Stimulated activated CD4-positive, alpha-beta T cell treated with anti-CD3 and anti-CD28 coated beads, TNF-alpha, amount 100 ng/mL, for 4 hours (primary cell): ENCODE measurements at regions not wholly inside any gene's neighbourhood (a gene's known extent, or its start where the extent isn't known, plus 50 kb on each side); places are given as distances from the start of the nearest gene placed in this dataset.
"Not testable (repeated sequence)": the region's sequence is repeated elsewhere in the genome, so short reads cannot be mapped to it uniquely, and the experiment has no call there.

Source experiments
- DNase-seq, 3 experiments: peaks; one replicate each; pipeline ENCODE4 v3.0.0-alpha.2; 2020; ENCODE audit warnings: low read depth in 3 of 3

DNA sequence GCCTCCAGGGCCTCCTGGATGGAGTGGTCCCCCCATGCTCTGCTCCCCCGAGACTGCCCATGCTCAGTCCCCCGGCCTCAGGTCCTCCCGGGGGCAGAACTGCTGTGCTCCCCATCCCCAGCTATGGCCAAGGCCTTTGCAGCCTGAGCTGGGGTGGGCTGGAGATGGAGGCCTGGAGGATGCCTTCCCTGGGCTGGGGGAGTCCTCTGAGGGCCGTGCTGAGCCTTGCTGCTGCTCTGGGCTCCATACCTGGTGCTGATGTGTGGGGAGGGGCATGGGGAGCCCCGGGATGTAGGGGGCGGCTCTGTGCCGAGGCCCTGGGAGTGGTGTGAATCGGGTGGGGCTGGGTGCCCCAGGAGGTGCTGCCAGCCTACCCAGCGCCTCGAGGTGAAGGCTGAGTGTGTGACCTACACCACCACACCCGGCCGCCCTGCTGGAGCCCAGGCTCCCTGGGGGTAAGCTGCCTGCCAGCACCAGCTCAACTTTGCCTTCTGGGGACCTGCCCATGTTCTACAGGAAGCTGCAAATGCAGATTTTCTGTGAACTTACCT is 109.5 kb downstream of the UNCX start:
- DNase-seq, result no peak

DNA sequence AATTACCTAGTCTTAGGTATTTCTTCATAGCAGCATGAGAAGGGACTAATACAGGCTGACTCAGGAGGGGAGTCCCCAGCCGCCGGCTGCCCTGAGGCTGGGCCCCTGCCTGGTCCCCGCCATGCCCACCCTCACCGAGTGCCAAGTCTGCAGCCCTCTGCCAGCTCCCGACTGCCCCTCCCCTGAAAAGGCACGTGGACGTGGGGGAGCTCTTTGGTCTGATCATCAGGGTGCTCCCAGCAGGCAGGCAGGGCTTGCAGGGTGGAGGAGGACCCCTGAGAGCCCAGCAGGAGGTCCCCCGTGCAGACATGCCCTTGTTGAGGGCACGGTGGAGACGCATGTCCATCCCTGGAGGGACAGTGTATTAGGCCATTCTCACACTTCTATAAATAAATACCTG is 110.9 kb downstream of the UNCX start:
- DNase-seq, result no peak

DNA sequence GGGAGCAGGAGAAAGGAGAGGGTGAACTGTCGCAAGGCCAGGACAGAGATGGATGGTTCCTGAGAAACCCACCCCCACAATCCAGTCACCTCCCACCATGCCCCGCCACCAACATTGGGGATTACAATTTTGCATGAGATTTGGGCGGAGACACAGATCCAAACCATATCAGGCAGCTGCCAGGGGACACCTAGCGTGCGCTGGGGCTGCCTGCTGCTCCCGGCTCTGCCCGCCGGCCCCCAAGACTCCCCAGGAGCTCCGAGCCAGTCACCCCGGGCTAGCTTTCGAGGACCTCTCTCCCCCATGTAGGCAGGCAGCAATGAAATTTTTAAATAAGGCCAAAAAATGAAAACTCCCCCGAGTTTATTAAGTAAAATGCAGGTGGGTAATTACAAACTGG is 111.7 kb downstream of the UNCX start:
- no peak for DNase-seq

DNA sequence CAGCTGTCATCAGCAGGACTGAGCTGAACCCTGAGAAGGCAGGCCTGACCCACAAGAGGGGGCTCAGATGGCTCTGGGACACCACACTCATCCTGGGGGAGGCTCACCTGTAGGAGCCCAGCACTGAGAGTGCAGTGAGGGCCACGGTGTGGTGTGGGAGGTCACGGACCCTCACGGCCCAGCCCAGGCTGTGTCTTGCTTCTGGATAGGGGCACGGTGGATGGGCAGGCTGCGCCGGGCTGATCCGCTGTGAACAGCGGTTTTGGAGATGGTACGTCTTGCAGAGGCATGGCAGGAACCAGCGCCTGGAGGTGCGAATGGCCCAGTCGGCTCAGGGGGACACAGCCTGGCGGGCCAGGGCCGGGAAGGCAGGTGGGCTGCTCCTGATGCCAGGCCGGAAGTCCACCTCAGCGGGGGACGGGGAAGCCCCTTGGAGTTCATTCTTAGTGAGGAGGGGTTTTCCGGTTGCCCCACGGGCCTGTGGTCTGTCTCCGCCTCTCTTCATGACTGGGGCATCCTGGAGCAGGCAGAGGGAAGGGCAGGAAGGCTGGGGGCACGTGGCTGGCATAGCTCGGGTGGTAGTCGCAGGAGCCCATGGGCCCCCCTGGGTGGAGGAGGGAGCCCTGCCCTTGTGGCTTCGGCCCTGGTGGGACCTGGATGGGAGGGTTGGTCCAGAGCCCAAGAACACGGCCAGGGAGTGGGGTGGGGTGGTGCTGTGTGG is 112.5 kb downstream of the UNCX start:
- DNase-seq, result no peak

DNA sequence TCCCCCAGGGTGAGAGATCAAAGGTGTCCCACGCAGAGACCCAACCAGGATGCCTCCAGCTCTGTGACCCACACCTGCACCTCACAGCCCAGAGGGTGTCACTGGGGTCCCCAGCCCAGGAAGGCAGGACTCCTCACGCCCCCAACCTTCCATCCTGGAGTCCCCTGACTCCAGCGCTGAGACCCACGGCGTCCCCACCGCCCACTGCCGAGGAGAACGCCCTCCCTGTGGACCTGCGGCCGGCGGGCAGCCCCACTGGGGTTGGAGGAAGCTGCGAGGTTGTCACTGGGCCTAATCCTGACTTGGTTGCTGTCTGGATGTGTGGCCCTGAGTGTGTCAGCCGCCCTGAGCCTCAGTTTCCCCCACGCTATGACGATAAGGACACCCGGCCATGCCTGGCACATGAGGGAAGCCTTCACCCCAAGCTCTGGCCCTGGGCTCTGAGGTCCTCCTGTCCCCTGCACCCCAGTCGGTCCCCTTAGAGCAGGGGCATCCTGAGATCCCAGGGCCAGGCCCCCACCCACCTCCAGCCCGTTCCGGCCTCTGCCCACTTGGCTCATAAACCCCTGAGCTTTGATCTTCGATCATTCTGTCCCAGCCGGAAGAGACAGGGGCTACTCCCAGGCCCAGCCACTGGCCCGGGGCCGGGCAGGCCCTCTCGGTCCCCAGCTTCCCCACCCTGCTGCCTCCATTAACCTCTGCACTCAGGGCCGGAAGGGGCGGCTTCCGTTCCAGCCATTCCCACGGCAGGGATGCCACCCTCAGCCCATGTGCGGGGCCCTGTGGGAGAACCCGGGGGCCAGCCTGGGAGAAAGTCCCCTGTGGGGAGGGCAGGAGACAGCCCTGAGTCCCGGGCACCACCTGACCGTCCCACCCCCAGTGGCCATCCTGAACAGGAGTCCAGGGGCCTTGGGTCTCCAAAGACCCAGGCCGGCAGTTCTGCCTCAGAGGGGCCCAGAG is 113.2 kb downstream of the MICALL2 start:
- no peak for DNase-seq

DNA sequence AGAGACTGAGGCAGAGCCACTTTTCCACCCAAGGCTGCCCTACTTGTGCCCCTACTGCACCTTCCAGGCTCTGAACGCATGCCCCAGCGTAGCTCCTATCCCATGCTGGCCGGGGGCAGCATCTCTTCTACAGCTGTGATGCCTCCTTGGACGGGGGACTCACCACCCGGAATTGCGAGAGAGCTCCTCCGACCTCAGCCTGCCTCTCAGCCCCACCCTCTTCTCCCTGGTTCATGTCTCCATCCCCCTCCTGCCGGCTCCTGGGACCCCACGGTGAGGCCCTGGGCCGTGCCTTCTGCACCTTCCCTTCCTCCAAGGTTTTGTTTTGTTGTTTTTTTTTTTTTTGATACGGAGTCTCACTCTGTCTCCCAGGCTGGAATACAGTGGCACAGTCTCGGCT is 112.4 kb downstream of the MICALL2 start:
- DNase-seq, result no peak

DNA sequence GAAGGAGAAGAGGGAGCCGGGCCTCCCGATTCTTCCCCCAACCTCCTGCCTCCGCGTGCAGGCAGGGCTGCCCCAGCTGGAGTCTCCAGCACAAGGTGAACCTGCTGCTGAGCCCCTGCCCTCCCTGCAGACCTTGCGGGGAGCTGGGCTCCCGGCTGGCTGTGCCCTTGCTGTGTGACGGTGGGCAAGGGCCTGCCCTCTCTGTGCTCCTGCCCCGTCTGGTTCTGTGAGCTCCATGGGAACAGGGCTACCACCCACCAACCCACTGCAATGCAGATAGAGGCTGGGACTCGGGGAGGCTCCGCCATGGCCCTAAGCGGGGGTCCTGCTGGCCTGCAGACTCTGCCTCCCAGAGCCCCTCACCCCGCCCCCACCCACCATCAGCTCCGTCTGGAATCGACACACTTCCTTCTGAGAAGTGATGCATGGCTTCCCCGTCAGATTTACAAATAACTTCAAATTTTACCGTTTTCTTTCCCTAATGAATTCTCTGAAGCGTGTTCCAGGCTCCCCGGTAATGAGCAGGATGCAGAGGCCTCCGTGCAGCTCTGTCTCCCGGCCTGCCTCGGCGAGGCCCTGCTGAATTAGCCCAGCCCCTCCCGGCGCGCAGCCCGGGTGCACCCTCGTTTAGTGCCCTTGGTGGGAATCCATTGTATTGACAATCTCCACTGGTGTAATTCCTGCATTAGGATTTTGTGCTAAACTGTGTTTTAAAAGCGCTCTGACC is 111.0 kb downstream of the MICALL2 start:
- DNase-seq, result no peak

DNA sequence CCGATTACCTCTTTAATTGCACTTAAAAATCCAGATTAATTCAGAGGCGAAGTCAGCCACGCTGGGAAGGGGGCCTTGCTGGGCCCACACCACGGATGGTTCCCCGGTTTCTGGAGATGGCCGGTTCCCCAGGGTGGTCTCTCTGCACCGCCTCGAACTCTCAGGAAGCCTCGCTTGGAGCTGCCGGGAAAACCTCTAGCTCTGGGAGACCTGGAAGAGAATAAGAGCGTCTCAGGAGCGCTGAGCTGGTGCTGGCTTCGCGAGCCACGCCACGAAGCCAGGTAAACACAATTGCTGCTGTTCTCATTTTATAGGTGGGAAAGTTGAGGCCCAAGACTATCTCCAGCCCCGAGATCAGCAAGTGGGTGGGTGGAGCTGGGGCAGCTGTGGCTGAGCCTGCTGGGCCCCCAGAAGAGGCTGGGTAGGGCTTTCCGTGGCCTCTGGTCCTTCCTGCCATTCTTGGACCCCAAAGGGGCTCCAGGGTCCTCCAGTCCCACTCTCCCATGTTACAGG is 110.4 kb downstream of the MICALL2 start:
- DNase-seq, result no peak

DNA sequence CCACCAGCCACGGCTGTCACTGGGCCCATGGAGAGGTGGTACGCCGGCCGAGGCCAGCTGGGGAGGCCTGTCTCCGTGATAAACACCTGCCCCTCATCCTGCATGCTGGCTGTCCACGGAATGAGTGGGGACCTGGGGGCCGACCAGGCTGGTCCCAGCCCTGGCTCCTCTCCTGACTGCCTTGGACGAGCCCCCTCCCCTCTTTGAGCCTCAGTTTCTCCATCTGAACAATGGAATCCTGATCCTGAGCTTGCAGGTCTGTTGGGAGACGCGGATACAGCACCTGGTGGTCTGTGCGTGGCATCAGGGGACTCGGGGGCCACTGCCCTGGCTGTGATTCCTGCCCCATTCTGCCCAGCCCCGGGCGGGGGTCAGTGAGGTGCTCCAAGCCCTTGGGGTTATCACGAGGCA is 109.9 kb downstream of the MICALL2 start:
- DNase-seq, result no peak

DNA sequence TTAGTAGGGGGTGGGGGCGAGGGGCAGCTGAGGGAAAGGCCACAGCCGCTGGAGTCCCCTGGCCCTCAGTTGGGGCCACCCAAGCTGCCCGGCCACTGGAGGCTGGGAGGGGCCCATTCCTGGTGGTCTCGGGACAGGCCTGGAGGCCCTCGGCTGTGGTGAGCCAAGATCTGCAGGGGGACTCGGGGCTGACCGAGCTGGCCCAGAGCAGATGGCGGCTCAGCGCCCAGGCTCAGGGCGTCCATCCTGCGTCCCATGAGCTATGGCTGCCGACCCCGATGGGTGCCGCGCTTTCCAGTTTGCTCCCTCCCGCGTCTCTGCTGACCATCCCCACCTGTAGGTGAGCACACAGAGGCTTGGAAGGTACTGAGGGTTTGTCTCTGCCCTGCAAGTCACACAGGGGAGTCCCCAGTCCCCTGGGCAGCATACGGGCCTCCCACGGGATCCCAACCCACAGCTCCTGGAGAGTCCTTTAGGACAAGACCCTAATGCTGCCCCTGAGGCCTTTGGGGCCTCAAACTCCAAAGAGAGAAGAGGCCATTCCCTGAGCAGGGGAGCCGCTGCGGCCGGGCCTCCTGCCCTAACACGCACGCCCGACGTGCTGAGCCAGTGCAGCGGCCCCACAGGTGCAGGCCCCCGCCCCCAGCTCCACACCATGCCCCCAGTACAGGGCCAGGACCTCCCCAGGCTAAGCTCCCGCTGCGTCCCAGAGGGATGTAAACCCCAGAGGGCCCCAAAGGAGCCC is 107.2 kb downstream of the MICALL2 start:
- DNase-seq, result no peak

DNA sequence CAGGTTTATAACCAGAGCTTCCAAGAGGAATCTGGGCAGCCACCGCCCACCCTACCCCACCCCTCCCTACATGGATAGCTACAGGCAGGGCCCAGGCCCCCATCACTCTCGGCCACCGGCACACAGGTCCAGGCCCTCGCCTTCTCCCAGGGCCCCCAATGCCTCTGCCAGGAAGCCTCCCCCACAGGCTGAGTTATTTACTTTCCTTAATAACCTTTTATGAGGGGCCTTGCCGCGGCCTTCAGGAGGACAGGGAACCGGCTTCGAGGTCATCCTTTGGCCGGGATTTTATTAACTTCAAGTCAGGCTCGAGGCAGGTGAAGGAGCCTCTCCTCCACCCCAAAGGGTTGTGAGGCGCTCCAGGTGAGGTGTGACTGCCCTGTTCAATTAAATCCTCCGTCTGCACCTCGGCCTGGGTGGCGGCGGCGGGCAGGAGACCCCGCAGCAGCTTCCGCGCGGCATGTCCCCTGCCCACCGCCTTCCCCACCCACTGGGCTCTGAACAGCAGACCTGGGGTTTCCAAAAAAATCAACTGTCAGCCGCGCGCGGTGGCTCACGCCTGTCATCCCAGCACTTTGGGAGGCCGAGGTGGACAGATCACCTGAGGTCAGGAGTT is 106.5 kb downstream of the MICALL2 start:
- no peak for DNase-seq

DNA sequence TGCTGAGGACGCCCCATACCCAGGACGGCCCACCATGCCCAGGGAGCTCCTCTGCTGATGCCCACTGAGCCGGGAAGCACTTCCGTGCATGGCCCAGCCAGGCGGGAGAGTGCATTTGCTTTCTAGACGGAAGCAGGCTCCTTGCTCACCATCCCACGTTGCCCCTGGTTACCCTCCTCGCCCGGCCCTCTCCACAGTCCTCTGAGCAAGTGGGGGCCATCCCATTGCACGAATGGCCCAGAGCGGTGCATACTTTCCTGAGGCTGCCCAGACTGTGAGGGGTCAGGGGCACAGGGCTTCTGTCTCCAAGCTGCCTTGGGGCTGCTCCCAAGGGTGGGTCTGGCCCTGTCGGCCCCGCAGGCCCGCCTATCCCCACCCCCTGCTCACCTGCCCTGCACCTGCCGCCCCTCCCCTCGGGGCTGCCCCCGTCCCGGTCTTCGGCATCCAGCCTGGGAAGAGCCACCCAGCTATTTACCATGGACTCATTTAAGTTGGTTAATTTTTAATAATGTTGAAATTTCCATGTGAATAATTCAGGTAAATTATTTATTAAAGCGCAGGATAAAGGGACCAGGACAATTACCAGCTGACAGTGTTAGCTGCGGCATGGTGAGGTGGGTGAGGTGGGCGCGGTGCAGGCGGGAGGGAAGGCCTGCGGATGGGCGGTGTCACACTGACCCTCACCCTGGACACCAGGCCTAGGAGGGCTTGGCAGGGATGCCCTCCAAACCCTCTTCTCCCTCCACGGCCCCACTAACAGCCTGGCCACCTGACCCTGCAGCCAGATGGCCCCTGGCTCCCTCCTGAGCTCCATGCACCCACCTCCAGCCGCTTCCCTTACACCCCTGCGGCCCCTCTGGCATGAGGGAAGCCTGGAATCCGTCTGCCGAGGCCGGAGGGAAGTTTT is 104.4 kb downstream of the MICALL2 start:
- no peak for DNase-seq

DNA sequence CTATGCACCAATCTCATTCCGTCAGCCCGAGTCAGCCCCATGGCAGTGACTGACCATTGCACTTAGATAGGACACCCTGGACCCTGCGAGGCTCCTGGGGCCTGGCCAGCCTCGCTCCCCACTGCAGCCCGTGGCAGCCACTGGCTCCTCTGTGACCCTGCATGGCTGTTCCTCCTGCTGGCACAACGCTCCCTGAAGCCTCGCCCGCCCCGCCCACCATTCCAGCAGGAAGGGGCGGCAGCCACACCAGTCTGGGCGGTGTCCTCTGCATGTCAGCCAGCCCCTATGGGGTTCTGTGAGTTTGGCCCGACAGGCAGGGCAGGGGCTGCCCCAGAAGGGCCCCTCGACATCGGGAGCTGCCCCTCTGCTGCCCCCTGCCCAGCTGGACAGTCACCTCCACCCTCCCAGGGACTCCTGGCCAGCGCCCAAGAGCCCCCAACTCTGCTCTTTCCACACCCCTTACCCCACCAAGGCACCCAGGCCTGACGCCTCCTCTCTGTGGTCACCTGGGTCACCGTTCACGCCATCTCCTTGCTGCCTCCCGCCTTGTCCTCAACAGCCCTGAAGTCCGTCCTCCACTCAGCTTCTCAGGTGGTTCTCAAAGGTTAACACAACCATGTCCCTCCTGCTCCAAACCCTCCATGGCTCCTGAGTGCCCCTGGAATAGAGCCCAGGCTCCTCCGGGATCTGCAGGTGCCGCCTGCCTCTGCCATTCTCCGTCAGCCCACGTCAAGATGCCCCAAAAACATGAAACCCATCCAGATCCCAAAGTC is 103.5 kb downstream of the MICALL2 start:
- no peak for DNase-seq

DNA sequence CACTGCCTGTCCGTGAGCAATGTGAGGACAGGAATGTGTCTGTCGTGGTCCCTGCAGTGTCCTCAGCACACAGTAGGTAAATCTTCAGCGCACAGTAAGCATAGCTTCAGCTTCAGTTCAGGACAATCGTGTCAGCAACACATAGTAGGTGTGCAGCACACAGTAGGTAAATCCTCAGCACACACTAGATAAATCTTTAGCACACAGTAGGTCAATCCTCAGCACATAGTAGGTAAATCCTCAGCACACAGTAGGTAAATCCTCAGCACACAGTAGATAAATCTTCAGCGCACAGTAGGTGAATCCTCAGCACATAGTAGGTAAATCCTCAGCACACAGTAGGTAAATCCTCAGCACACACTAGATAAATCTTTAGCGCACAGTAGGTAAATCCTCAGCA is 102.4 kb downstream of the MICALL2 start:
- not testable (repeated sequence) for DNase-seq

DNA sequence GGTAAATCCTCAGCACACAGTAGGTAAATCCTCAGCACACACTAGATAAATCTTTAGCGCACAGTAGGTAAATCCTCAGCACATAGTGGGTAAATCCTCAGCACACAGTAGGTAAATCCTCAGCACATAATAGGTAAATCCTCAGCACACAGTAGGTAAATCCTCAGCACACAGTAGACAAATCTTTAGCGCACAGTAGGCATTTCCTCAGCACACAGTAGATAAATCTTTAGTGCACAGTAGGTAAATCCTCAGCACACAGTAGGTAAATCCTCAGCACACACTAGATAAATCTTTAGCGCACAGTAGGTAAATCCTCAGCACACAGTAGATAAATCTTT is 102.0 kb downstream of the MICALL2 start:
- DNase-seq, result not testable (repeated sequence)

DNA sequence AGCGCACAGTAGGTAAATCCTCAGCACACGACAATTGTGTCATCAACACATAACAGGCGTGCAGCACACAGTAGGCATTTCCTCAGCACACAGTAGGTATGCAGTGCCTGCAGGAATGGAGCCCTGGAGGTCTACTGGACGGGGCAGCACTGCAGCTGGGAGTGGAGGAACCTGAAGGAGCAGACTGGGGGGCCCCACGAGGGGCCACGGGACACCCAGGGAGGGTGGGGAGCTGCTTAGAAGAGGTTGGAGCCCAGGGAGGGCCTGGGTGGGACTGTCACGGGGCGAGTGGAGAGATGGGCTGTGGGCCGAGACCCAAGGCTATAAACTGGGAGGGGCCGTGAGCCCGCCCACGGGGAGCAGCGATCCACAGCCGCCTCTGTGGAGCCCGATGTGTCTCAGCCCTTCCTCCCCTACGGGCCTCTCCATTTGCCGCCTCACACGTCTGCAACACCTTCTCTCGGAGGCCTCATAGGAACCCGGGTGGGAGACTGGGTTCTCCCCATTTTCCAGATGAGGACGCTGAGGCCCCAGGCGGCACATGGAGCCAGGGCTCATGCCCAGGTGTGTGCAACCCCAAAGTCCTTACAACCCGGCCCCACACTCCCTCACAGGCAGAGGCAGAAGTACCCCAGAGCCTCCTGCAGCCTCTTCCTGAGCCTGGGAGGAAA is 101.5 kb downstream of the MICALL2 start:
- DNase-seq, result no peak

DNA sequence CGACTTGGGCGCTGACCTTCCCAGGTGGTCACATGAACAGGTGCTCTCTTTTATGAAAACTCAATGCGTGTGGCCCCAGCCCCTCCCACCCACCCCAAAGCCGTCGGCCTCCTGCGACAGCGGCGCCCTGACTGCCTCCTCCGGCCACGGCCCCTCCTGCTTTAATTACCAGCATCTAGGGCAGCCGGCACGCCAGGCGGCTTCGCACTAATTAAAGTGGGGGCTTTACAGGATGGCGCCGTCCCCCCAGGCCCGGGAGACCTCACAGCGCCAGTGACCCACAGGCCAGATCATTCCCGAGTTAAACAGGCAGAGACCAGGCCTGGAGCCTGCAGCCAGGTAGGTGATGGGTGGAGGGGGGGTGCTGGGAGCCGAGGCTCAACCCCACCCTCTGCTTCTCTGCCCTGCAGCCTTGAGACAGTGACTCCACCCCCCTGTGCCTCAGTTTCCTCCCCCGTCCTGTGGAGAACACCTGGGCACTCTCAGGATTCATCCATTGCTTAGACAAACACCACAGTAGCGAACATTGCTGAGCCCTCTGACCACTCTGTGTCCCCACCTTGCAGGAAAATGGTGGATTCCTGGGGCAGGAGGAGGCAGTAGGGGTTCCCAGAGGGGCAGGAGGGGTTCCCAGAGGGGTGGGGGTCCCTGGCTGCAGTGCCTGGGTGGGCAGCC is 100.8 kb downstream of the MICALL2 start:
- no peak for DNase-seq

DNA sequence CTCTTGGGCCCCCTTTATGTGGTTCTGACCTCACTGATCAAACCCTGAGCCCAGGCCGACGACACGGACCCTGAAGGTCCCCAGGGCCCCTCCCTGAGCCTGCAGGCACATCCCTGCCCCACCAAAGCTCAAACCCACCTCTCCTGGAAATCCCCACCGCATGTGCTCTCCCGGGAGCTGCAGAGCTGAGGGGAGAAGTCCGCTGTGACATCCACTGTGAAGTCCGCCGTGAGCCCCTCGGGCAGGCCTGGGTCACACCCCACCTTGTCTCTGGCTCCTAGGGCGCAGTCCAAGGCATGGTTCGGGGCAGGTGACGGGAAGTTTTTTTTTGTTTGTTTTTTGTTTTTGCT is 100.2 kb downstream of the MICALL2 start:
- no peak for DNase-seq
